ENCODE measurements at regions not wholly inside any gene's neighbourhood (a gene's known extent, or its start where the extent isn't known, plus 50 kb on each side); places are given as distances from the start of the nearest gene placed in this dataset.

DNA sequence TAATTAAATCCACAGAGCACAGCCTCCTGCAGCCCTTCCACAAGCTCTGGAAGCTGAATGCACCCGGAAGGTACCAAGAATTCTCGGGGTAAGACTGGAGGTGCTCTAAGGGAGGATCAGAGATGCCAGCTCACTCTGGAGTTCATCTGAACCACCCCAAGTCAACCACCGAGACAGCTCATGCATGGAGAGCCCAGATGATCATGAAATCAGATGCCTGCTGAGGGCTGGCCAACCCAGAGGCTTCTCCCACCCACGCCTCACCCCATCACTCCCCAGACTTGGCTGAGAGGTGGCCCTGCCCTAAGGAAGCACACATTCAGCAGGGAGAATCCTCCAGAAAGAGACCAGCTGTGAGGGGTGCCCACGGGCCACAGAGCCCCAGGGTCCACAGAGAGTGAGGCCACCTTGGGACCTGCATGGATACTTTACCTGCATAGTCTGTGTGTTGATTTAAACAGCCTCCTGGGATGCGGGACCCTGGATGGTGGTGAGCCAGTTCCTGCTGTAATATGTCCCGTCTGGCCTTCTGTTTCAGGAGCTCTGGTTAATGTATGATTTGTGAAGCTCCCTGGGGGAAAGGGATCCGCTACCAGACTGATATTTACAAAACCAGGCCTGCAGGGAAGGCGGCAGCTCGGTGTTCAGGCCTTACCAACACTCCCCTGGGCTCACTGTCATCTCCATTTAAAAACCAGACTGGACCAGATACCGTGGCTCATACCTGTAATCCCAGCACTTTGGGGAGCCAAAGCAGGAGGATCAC is 64.9 kb downstream of the INSIG1 start:
- TF ChIP-seq, protein P1, sequence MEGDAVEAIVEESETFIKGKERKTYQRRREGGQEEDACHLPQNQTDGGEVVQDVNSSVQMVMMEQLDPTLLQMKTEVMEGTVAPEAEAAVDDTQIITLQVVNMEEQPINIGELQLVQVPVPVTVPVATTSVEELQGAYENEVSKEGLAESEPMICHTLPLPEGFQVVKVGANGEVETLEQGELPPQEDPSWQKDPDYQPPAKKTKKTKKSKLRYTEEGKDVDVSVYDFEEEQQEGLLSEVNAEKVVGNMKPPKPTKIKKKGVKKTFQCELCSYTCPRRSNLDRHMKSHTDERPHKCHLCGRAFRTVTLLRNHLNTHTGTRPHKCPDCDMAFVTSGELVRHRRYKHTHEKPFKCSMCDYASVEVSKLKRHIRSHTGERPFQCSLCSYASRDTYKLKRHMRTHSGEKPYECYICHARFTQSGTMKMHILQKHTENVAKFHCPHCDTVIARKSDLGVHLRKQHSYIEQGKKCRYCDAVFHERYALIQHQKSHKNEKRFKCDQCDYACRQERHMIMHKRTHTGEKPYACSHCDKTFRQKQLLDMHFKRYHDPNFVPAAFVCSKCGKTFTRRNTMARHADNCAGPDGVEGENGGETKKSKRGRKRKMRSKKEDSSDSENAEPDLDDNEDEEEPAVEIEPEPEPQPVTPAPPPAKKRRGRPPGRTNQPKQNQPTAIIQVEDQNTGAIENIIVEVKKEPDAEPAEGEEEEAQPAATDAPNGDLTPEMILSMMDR (IDR thresholded peaks at IDR 0.05), result no peak
- no peak for TF ChIP-seq POLR2A (IDR thresholded peaks at IDR 0.05)
